CD14-positive monocyte (primary cell): ENCODE measurements at regions not wholly inside any gene's neighbourhood (a gene's known extent, or its start where the extent isn't known, plus 50 kb on each side); places are given as distances from the start of the nearest gene placed in this dataset.

Experiments
- DNase-seq, 3 donors: peaks; one replicate each; pipeline ENCODE4 v3.0.0-alpha.2; 2011 to 2022
- H2AFZ ChIP-seq: 2 replicates; pipeline ENCODE4 v1.6.0; 2012; ENCODE audit warnings: mild to moderate bottlenecking, low read depth, low read length, inconsistent platforms; ENCODE audit not compliant: insufficient read depth, poor library complexity, severe bottlenecking
- H3K27ac ChIP-seq, 2 donors: 1 replicate in 1 of 2; 2 replicates in 1 of 2; pipeline ENCODE4 v1.5.1; 2012 to 2013; ENCODE audit warnings: low read length in 2 of 2, control low read depth in 1 of 2, inconsistent platforms in 1 of 2, low read depth in 1 of 2, mild to moderate bottlenecking in 1 of 2
- H3K27me3 ChIP-seq, 2 donors: one replicate each; pipeline versions ENCODE4 v1.6.0 to v1.6.1; 2011 to 2013; ENCODE audit warnings: low read length in 2 of 2; ENCODE audit not compliant: control insufficient read depth in 2 of 2, insufficient read depth in 2 of 2
- H3K36me3 ChIP-seq, 2 donors: replicated peaks in 1 of 2; 1 replicate in 1 of 2; 2 replicates in 1 of 2; pipeline versions ENCODE4 v1.5.1 to v1.6.1; 2012 to 2013; ENCODE audit warnings: low read length in 2 of 2, control low read depth in 1 of 2, inconsistent platforms in 1 of 2, mild to moderate bottlenecking in 1 of 2; ENCODE audit not compliant: insufficient read depth in 2 of 2, control insufficient read depth in 1 of 2
- H3K4me1 ChIP-seq, 2 donors: 1 replicate in 1 of 2; 2 replicates in 1 of 2; pipeline versions ENCODE4 v1.5.1 to v1.6.1; 2012 to 2013; ENCODE audit warnings: low read length in 2 of 2, control low read depth in 1 of 2, inconsistent platforms in 1 of 2, mild to moderate bottlenecking in 1 of 2, moderate library complexity in 1 of 2; ENCODE audit not compliant: insufficient read depth in 2 of 2, control insufficient read depth in 1 of 2
- H3K4me2 ChIP-seq: replicated peaks from 2 replicates; pipeline ENCODE3; 2012; ENCODE audit warnings: low read length, moderate library complexity, mild to moderate bottlenecking; ENCODE audit not compliant: poor library complexity, severe bottlenecking; ENCODE audit errors: extremely low read depth
- H3K4me3 ChIP-seq, 3 experiments: fragments of 200-600 bp in 1 of 3; sonication (generic) in 1 of 3; replicated peaks in 1 of 3; 1 replicate in 2 of 3; 2 replicates in 1 of 3; pipeline ENCODE4 v1.5.1; 2011 to 2013; ENCODE audit warnings: low read length in 3 of 3, mild to moderate bottlenecking in 3 of 3, control low read depth in 2 of 3, low read depth in 2 of 3, inconsistent platforms in 1 of 3, moderate library complexity in 1 of 3
- H3K79me2 ChIP-seq: 2 replicates; pipeline ENCODE4 v1.6.0; 2012; ENCODE audit warnings: mild to moderate bottlenecking, control low read depth, inconsistent platforms, low read length, moderate library complexity; ENCODE audit not compliant: insufficient read depth
- H3K9ac ChIP-seq: 2 replicates; pipeline ENCODE4 v1.6.0; 2017; ENCODE audit warnings: low read length, mild to moderate bottlenecking; ENCODE audit not compliant: insufficient read depth, poor library complexity, severe bottlenecking
- H3K9me3 ChIP-seq, 2 donors: replicated peaks in 1 of 2; 1 replicate in 1 of 2; 2 replicates in 1 of 2; pipeline versions ENCODE4 v1.5.1 to v1.6.1; 2012 to 2013; ENCODE audit warnings: low read length in 2 of 2, control low read depth in 1 of 2; ENCODE audit not compliant: control insufficient read depth in 1 of 2, insufficient read depth in 1 of 2
- H4K20me1 ChIP-seq: 2 replicates; pipeline ENCODE4 v1.6.0; 2012; ENCODE audit warnings: mild to moderate bottlenecking, low read length, control low read depth, moderate library complexity; ENCODE audit not compliant: insufficient read depth
- H3K27ac Mint-ChIP-seq, 7 donors: one replicate each; pipeline ENCODE4 v1.8.0; 2020; ENCODE audit warnings: mild to moderate bottlenecking in 7 of 7, mixed read lengths in 7 of 7, moderate library complexity in 6 of 7, inconsistent platforms in 2 of 7
- H3K27me3 Mint-ChIP-seq, 3 donors: one replicate each; pipeline ENCODE4 v1.8.0; 2021 to 2022; ENCODE audit warnings: low read depth in 3 of 3, mild to moderate bottlenecking in 3 of 3, mixed read lengths in 3 of 3, moderate library complexity in 3 of 3, inconsistent platforms in 1 of 3
- H3K36me3 Mint-ChIP-seq, 2 donors: one replicate each; pipeline ENCODE4 v1.8.0; 2020; ENCODE audit warnings: mixed read lengths in 2 of 2, inconsistent platforms in 1 of 2, mild to moderate bottlenecking in 1 of 2
- H3K4me1 Mint-ChIP-seq: one replicate; pipeline ENCODE4 v1.8.0; 2020; ENCODE audit warnings: mild to moderate bottlenecking, mixed read lengths
- H3K4me3 Mint-ChIP-seq, 2 donors: one replicate each; pipeline ENCODE4 v1.8.0; 2020; ENCODE audit warnings: mild to moderate bottlenecking in 2 of 2, mixed read lengths in 2 of 2, moderate library complexity in 1 of 2
- H3K9me3 Mint-ChIP-seq, 7 donors: one replicate each; pipeline ENCODE4 v1.8.0; 2020 to 2022; ENCODE audit warnings: mixed read lengths in 7 of 7, mild to moderate bottlenecking in 6 of 7, moderate library complexity in 6 of 7, inconsistent platforms in 2 of 7
- WGBS: methylation state at CpG from one replicate; pipeline ENCODE4 v1.1.5; 2013; ENCODE audit warnings: missing lambda C conversion rate; ENCODE audit not compliant: insufficient coverage; 5-methylcytosine and 5-hydroxymethylcytosine counted together
- intact Hi-C, 2 donors: fragments of 100-400 bp; cut with micrococcal nuclease; formaldehyde crosslinking; loops; one replicate each; pipeline versions ENCODE4 v1.15.0 to v1.15.1; 2023
- TF ChIP-seq, protein P1 (sequence below): fragments of 200-600 bp; IDR thresholded peaks from one replicate; pipeline ENCODE4 v1.8.0; 2022; ENCODE audit warnings: antibody characterized with exemption, mild to moderate bottlenecking

DNA sequence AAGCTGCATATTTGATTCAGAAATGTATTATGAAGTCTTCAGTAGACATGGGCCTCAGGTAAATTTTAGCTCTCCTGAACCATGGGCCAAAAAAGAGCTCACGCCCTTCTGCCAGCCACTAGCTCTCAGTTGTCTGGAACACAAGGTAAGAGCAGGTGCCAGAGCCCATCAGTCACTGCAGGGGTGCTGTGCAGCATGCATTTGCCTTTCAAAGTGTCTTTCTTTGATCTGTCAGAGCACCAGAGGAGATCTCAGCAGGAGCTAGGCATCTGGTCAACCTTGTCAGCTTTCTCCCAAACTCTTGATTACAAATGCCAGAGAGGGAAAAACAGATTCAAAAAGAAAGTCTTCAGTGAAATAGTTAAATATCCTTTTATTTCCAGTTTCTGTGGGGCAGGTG lies 332.3 kb downstream of the COL11A1 start:
- Mint-ChIP-seq H3K4me3 (no peak overlapping the region), H3K27me3 (no peaks in the 10 kb centered on the region), H3K27ac (no peak overlapping the region), H3K4me1 (no peaks in the 10 kb centered on the region), H3K9me3 (peaks cover 0 to 7% (median 0%) of the 10 kb centered on the region in 7 donors), H3K36me3 (no peaks in the 10 kb centered on the region)
- intact Hi-C loops: no loop called here
- no peak overlapping the region for H3K27ac ChIP-seq
- DNase-seq: no peak
- H3K4me3 ChIP-seq: no peak overlapping the region
- H2AFZ ChIP-seq: no peak overlapping the region
- H3K4me1 ChIP-seq: no peaks in the 10 kb centered on the region
- no peaks in the 10 kb centered on the region for H4K20me1 ChIP-seq
- no peak overlapping the region for H3K4me2 ChIP-seq
- TF ChIP-seq, protein P1, sequence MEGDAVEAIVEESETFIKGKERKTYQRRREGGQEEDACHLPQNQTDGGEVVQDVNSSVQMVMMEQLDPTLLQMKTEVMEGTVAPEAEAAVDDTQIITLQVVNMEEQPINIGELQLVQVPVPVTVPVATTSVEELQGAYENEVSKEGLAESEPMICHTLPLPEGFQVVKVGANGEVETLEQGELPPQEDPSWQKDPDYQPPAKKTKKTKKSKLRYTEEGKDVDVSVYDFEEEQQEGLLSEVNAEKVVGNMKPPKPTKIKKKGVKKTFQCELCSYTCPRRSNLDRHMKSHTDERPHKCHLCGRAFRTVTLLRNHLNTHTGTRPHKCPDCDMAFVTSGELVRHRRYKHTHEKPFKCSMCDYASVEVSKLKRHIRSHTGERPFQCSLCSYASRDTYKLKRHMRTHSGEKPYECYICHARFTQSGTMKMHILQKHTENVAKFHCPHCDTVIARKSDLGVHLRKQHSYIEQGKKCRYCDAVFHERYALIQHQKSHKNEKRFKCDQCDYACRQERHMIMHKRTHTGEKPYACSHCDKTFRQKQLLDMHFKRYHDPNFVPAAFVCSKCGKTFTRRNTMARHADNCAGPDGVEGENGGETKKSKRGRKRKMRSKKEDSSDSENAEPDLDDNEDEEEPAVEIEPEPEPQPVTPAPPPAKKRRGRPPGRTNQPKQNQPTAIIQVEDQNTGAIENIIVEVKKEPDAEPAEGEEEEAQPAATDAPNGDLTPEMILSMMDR: no peak
- H3K27me3 ChIP-seq: no peaks in the 10 kb centered on the region
- H3K36me3 ChIP-seq: no peaks in the 10 kb centered on the region
- H3K9me3 ChIP-seq: no peaks in the 10 kb centered on the region
- no peaks in the 10 kb centered on the region for H3K79me2 ChIP-seq
- no peak overlapping the region for H3K9ac ChIP-seq
- WGBS: 75% methylated on average over 1 of the region's 1 CpG

DNA sequence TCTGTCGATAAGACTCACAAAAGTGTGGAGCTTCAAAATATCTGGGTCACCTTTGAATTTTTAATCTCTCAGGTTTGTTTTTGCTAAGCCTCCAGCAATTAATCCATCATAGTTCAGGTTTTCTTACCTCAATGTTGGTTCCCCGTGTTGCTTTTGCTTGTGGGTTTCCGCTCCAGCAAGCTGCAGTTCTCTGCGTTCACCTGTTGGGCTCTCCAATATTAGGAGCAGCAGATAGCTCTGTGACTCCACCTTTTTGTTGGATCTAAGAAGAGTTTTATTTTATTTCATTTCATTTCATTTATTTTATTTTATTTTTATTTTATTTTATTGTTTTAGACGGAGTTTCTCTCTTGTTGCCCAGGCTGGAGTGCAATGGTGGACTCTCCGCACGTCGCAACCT lies 335.5 kb downstream of the COL11A1 start:
- Histone ChIP-seq H3K79me2 (no peaks in the 10 kb centered on the region), H3K4me2 (no peak overlapping the region), H3K9me3 (no peaks in the 10 kb centered on the region), H3K27me3 (no peaks in the 10 kb centered on the region), H2AFZ (no peak overlapping the region), H3K9ac (no peak overlapping the region), H3K4me1 (no peaks in the 10 kb centered on the region), H3K36me3 (no peaks in the 10 kb centered on the region), H3K27ac (no peak overlapping the region), H4K20me1 (no peaks in the 10 kb centered on the region), H3K4me3 (no peak overlapping the region)
- no peak overlapping the region for H3K4me3 Mint-ChIP-seq
- H3K36me3 Mint-ChIP-seq: no peaks in the 10 kb centered on the region
- H3K4me1 Mint-ChIP-seq: no peaks in the 10 kb centered on the region
- H3K27ac Mint-ChIP-seq: no peak overlapping the region
- no peak for DNase-seq
- WGBS: 90% methylated on average over 3 of the region's 8 CpGs
- H3K9me3 Mint-ChIP-seq: peaks cover 0 to 7% (median 2%) of the 10 kb centered on the region in 7 donors
- intact Hi-C loops: no loop called here
- H3K27me3 Mint-ChIP-seq: peaks cover 0 to 2% (median 0%) of the 10 kb centered on the region in 3 donors
- TF ChIP-seq, protein P1: no peak
